H1 (cell line): ENCODE measurements at regions not wholly inside any gene's neighbourhood (a gene's known extent, or its start where the extent isn't known, plus 50 kb on each side); places are given as distances from the start of the nearest gene placed in this dataset.

Experiments used
- CTCF ChIA-PET: fragments of 300-600 bp; sonication (Branson Sonifier 250); formaldehyde crosslinking; loops from one replicate; lab custom pipeline; 2021; ENCODE audit not compliant: partially characterized antibody; lab: Charles Lee
- POLR2A ChIA-PET: fragments of 300-600 bp; sonication (Branson Sonifier 250); formaldehyde crosslinking; loops from one replicate; lab custom pipeline; 2021; ENCODE audit warnings: inconsistent platforms; ENCODE audit not compliant: partially characterized antibody; lab: Charles Lee
- DNase-seq, 2 experiments: peaks; one replicate each; pipeline versions ENCODE4 v3.0.0 to v3.0.0-alpha.2; 2010 to 2022; ENCODE audit warnings: low spot score in 2 of 2, low read depth in 1 of 2, mixed read lengths in 1 of 2
- FAIRE-seq: peaks from 2 replicates; lab custom pipeline; 2011; peaks lifted over from hg19 to GRCh38; lab: Jason Lieb, UNC
- H2AFZ ChIP-seq: 2 replicates; pipeline ENCODE4 v1.8.1; 2012; ENCODE audit warnings: low read length, inconsistent platforms
- H2AK5ac ChIP-seq: 2 replicates; pipeline ENCODE4 v1.6.1; 2013; ENCODE audit warnings: low read depth, low read length
- H2BK120ac ChIP-seq: replicated peaks from 2 replicates; pipeline ENCODE3; 2013; ENCODE audit warnings: low read depth, low read length, inconsistent platforms
- H2BK12ac ChIP-seq: 2 replicates; pipeline ENCODE4 v1.6.1; 2013; ENCODE audit warnings: low read depth, low read length
- H2BK15ac ChIP-seq: 2 replicates; pipeline ENCODE4 v1.6.1; 2013; ENCODE audit warnings: low read length
- H2BK20ac ChIP-seq: 2 replicates; pipeline ENCODE4 v1.6.1; 2013; ENCODE audit warnings: low read length
- H2BK5ac ChIP-seq: 2 replicates; pipeline ENCODE4 v1.6.1; 2013; ENCODE audit warnings: low read depth, low read length
- H3K14ac ChIP-seq: 2 replicates; pipeline ENCODE4 v1.6.1; 2013; ENCODE audit warnings: inconsistent platforms; ENCODE audit not compliant: insufficient read length
- H3K18ac ChIP-seq: 2 replicates; pipeline ENCODE4 v1.6.1; 2013; ENCODE audit warnings: low read length; ENCODE audit errors: extremely low read depth
- H3K23ac ChIP-seq: 2 replicates; pipeline ENCODE4 v1.6.1; 2013; ENCODE audit warnings: inconsistent platforms; ENCODE audit not compliant: insufficient read length
- H3K23me2 ChIP-seq: 2 replicates; pipeline ENCODE4 v1.6.1; 2013; ENCODE audit warnings: low read depth, low read length
- H3K27ac ChIP-seq: 2 replicates; pipeline ENCODE4 v1.6.1; 2011; ENCODE audit warnings: low read depth, low read length, inconsistent platforms
- H3K27me3 ChIP-seq, 4 experiments: replicated peaks in 1 of 4; 1 replicate in 1 of 4; 2 replicates in 3 of 4; pipeline versions ENCODE4 v1.6.1 to v1.8.1; 2011 to 2013; ENCODE audit warnings: low read length in 3 of 4, mild to moderate bottlenecking in 3 of 4, inconsistent platforms in 2 of 4, mixed read lengths in 2 of 4, moderate library complexity in 1 of 4; ENCODE audit not compliant: control insufficient read depth in 3 of 4, insufficient read depth in 3 of 4; ENCODE audit errors: extremely low read depth in 1 of 4
- H3K36me3 ChIP-seq, 4 experiments: 2 replicates each; pipeline versions ENCODE4 v1.6.1 to v1.8.1; 2011 to 2013; ENCODE audit warnings: mild to moderate bottlenecking in 4 of 4, low read length in 3 of 4, moderate library complexity in 2 of 4, control low read depth in 1 of 4, inconsistent platforms in 1 of 4; ENCODE audit not compliant: insufficient read depth in 4 of 4, control insufficient read depth in 2 of 4
- H3K4ac ChIP-seq: replicated peaks from 2 replicates; pipeline ENCODE3; 2013; ENCODE audit warnings: low read length, low read depth, mixed read lengths, inconsistent platforms; ENCODE audit not compliant: insufficient read length
- H3K4me1 ChIP-seq, 4 experiments: replicated peaks in 1 of 4; 1 replicate in 1 of 4; 2 replicates in 3 of 4; pipeline versions ENCODE4 v1.6.1 to v1.8.1; 2011 to 2013; ENCODE audit warnings: low read length in 3 of 4, inconsistent platforms in 2 of 4, mixed read lengths in 1 of 4; ENCODE audit not compliant: insufficient read depth in 4 of 4, control insufficient read depth in 3 of 4
- H3K4me2 ChIP-seq, 2 experiments: 2 replicates each; pipeline versions ENCODE4 v1.6.1 to v1.8.1; 2011 to 2013; ENCODE audit warnings: low read depth in 2 of 2, low read length in 2 of 2, control low read depth in 1 of 2, inconsistent platforms in 1 of 2, mild to moderate bottlenecking in 1 of 2; ENCODE audit not compliant: insufficient read depth in 1 of 2
- H3K4me3 ChIP-seq, 4 experiments: fragments of 200-600, 300-600 bp in 1 of 4; sonication (generic), shearing (Covaris generic), sonication (Bioruptor Twin) in 1 of 4; 2 replicates each; pipeline versions ENCODE4 v1.5.1 to v1.8.1; 2011 to 2016; ENCODE audit warnings: low read length in 4 of 4, low read depth in 3 of 4, control low read depth in 2 of 4, inconsistent platforms in 2 of 4, mild to moderate bottlenecking in 2 of 4, mixed read lengths in 1 of 4, moderate library complexity in 1 of 4; ENCODE audit not compliant: insufficient read depth in 2 of 4; ENCODE audit errors: extremely low read depth in 1 of 4
- H3K56ac ChIP-seq: replicated peaks from 2 replicates; pipeline ENCODE3; 2013; ENCODE audit warnings: low read depth, mild to moderate bottlenecking, mixed read lengths, low read length, inconsistent platforms; ENCODE audit not compliant: insufficient read length
- H3K79me1 ChIP-seq: 2 replicates; pipeline ENCODE4 v1.6.1; 2013; ENCODE audit warnings: low read depth, low read length, control low read depth
- H3K79me2 ChIP-seq, 2 experiments: 2 replicates each; pipeline versions ENCODE4 v1.6.1 to v1.8.1; 2012 to 2013; ENCODE audit warnings: low read length in 2 of 2, mild to moderate bottlenecking in 2 of 2, inconsistent platforms in 1 of 2; ENCODE audit not compliant: insufficient read depth in 2 of 2, control insufficient read depth in 1 of 2
- H3K9ac ChIP-seq, 4 experiments: replicated peaks in 1 of 4; 1 replicate in 1 of 4; 2 replicates in 3 of 4; pipeline versions ENCODE4 v1.6.1 to v1.8.1; 2011 to 2013; ENCODE audit warnings: low read depth in 3 of 4, low read length in 3 of 4, control low read depth in 2 of 4, mild to moderate bottlenecking in 2 of 4, moderate library complexity in 2 of 4, inconsistent platforms in 1 of 4; ENCODE audit errors: extremely low read depth in 1 of 4
- H3K9me3 ChIP-seq, 2 experiments: 2 replicates each; pipeline versions ENCODE4 v1.6.1 to v1.8.1; 2012 to 2013; ENCODE audit warnings: mild to moderate bottlenecking in 2 of 2, moderate library complexity in 2 of 2, control low read depth in 1 of 2, inconsistent platforms in 1 of 2, low read depth in 1 of 2, low read length in 1 of 2, mixed read lengths in 1 of 2; ENCODE audit not compliant: insufficient read depth in 2 of 2
- H4K20me1 ChIP-seq, 2 experiments: replicated peaks in 1 of 2; 2 replicates each; pipeline versions ENCODE3 to v1.8.1; 2011 to 2013; ENCODE audit warnings: inconsistent platforms in 2 of 2, low read length in 2 of 2, mild to moderate bottlenecking in 1 of 2; ENCODE audit not compliant: insufficient read depth in 2 of 2, control insufficient read depth in 1 of 2
- H4K5ac ChIP-seq: 2 replicates; pipeline ENCODE4 v1.6.1; 2013; ENCODE audit warnings: low read length, low read depth, mixed read lengths, inconsistent platforms; ENCODE audit not compliant: insufficient read length
- H4K8ac ChIP-seq: 2 replicates; pipeline ENCODE4 v1.8.0; 2013; ENCODE audit warnings: mild to moderate bottlenecking, moderate library complexity, low read length, inconsistent platforms; ENCODE audit not compliant: insufficient read depth; ENCODE audit errors: extremely low read depth
- H4K91ac ChIP-seq: replicated peaks from 2 replicates; pipeline ENCODE3; 2013; ENCODE audit warnings: low read length, mixed read lengths, inconsistent platforms; ENCODE audit not compliant: insufficient read length
- ASH2L ChIP-seq: fragments of 200-600, 300-600 bp; sonication (generic); IDR thresholded peaks from one replicate; pipeline ENCODE4 v1.7.1; 2017; ENCODE audit warnings: low read length
- BRCA1 ChIP-seq: IDR thresholded peaks from 2 replicates; pipeline ENCODE4 v1.6.1; 2012; ENCODE audit warnings: low read depth, low read length, improper control_type of control experiment
- CHD1 ChIP-seq: IDR thresholded peaks from 2 replicates; pipeline ENCODE4 v1.6.1; 2012; ENCODE audit warnings: low read depth, low read length, improper control_type of control experiment
- EP300 ChIP-seq, 2 experiments: IDR thresholded peaks; 1 replicate in 1 of 2; 2 replicates in 1 of 2; pipeline ENCODE4 v1.6.1; 2011 to 2012; ENCODE audit warnings: low read depth in 2 of 2, low read length in 2 of 2, mild to moderate bottlenecking in 2 of 2, borderline replicate concordance in 1 of 2, inconsistent platforms in 1 of 2, moderate library complexity in 1 of 2
- EZH2 ChIP-seq: fragments of 200-600 bp; sonication (generic); IDR thresholded peaks from 2 replicates; pipeline ENCODE4 v1.7.1; 2012; ENCODE audit warnings: low read depth, mild to moderate bottlenecking, moderate library complexity, low read length, inconsistent platforms; ENCODE audit not compliant: severe bottlenecking
- JUN ChIP-seq: IDR thresholded peaks from 2 replicates; pipeline ENCODE4 v1.6.1; 2011; ENCODE audit warnings: low read depth, mild to moderate bottlenecking, improper control_type of control experiment, low read length
- JUND ChIP-seq: IDR thresholded peaks from 2 replicates; pipeline ENCODE4 v1.6.1; 2011; ENCODE audit warnings: mild to moderate bottlenecking, improper control_type of control experiment, low read length
- KDM5A ChIP-seq: fragments of 200-600 bp; IDR thresholded peaks from 2 replicates; pipeline ENCODE4 v1.7.1; 2012; ENCODE audit warnings: mild to moderate bottlenecking, low read length, inconsistent platforms, mixed read lengths
- NANOG ChIP-seq: IDR thresholded peaks from 2 replicates; pipeline ENCODE4 v1.6.1; 2011; ENCODE audit warnings: low read length, low read depth, mild to moderate bottlenecking, inconsistent platforms; ENCODE audit not compliant: insufficient read depth, poor library complexity, severe bottlenecking
- POU5F1 ChIP-seq: IDR thresholded peaks from 2 replicates; pipeline ENCODE4 v1.6.1; 2011; ENCODE audit warnings: low read depth, mild to moderate bottlenecking, low read length, moderate library complexity
- RXRA ChIP-seq: IDR thresholded peaks from 2 replicates; pipeline ENCODE4 v1.6.1; 2011; ENCODE audit warnings: low read depth, mild to moderate bottlenecking, low read length, moderate library complexity; ENCODE audit not compliant: insufficient read depth
- SIN3A ChIP-seq, 2 experiments: IDR thresholded peaks in 1 of 2; conservative IDR thresholded peaks in 1 of 2; 2 replicates each; pipeline ENCODE4 v1.6.1; 2011 to 2012; ENCODE audit warnings: low read length in 2 of 2, improper control_type of control experiment in 1 of 2, low read depth in 1 of 2, mild to moderate bottlenecking in 1 of 2
- SIX5 ChIP-seq: IDR thresholded peaks from 2 replicates; pipeline ENCODE4 v1.6.1; 2011; ENCODE audit warnings: mild to moderate bottlenecking, low read depth, low read length
- SP1 ChIP-seq: IDR thresholded peaks from 2 replicates; pipeline ENCODE4 v1.6.1; 2011; ENCODE audit warnings: low read depth, low read length
- WGBS, 2 experiments: shearing (Covaris generic) in 1 of 2; methylation state at CpG; one replicate each; pipeline versions ENCODE4 v1.1.6 to v1.1.7; 2013 to 2015; ENCODE audit warnings: low lambda C conversion rate in 2 of 2, mixed read lengths in 2 of 2, inconsistent platforms in 1 of 2, low coverage in 1 of 2, missing lambda C conversion rate in 1 of 2; ENCODE audit not compliant: insufficient replicate concordance in 2 of 2, insufficient coverage in 1 of 2, insufficient read length in 1 of 2; ENCODE audit errors: extremely low coverage in 1 of 2, missing lambda C conversion rate in 1 of 2; 5-methylcytosine and 5-hydroxymethylcytosine counted together
- TF ChIP-seq, protein P1 (sequence below): IDR thresholded peaks from 2 replicates; pipeline ENCODE4 v1.6.1; 2012; ENCODE audit warnings: inconsistent platforms

- TF ChIP-seq SIN3A (conservative IDR thresholded peaks at IDR 0.05 in 1 of 2, IDR thresholded peaks at IDR 0.05 in 1 of 2; ENCODE audit: low read depth in 1 of 2, low read length in 2 of 2) (no peak), BRCA1 (no peak), NANOG (no peak), KDM5A (no peak), JUND (no peak), EZH2 (no peak), RXRA (no peak), ASH2L (no peak), CHD1 (no peak), POU5F1 (no peak), EP300 (IDR thresholded peaks at IDR 0.05; ENCODE audit: borderline replicate concordance in 1 of 2, low read depth in 2 of 2, low read length in 2 of 2) (no peak), SIX5 (no peak), JUN (no peak), SP1 (no peak)
- TF ChIP-seq, protein P1, sequence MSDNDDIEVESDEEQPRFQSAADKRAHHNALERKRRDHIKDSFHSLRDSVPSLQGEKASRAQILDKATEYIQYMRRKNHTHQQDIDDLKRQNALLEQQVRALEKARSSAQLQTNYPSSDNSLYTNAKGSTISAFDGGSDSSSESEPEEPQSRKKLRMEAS = no peak
- no peaks in the 10 kb centered on the region for H3K79me1 ChIP-seq
- no peak overlapping the region for H3K56ac ChIP-seq
- H3K4ac ChIP-seq = no peak overlapping the region
- FAIRE-seq = no peak
- no peak overlapping the region for H3K18ac ChIP-seq
- CTCF ChIA-PET = no interaction called here
- H3K36me3 ChIP-seq = no peaks in the 10 kb centered on the region
- H3K23me2 ChIP-seq = no peaks in the 10 kb centered on the region
- H4K20me1 ChIP-seq = no peaks in the 10 kb centered on the region
- H3K27me3 ChIP-seq = no peaks in the 10 kb centered on the region
- H3K4me3 ChIP-seq = no peak overlapping the region
- no peak overlapping the region for H2BK15ac ChIP-seq
- WGBS, 2 experiments = 93% methylated on average over 1 of the region's 1 CpG; no CpG with 5 or more reads in 1 of the 2 experiments
- no peak overlapping the region for H3K9ac ChIP-seq
- no peak overlapping the region for H3K14ac ChIP-seq
- H4K8ac ChIP-seq = no peak overlapping the region
- H3K27ac ChIP-seq = no peak overlapping the region
- no peak overlapping the region for H4K5ac ChIP-seq
- H2BK120ac ChIP-seq = no peak overlapping the region
- H2BK12ac ChIP-seq = no peak overlapping the region
- H2BK20ac ChIP-seq = no peak overlapping the region
- H3K4me2 ChIP-seq = no peak overlapping the region
- no peaks in the 10 kb centered on the region for H3K9me3 ChIP-seq
- no peak overlapping the region for H2AFZ ChIP-seq
- no peaks in the 10 kb centered on the region for H3K4me1 ChIP-seq
- H3K23ac ChIP-seq = no peak overlapping the region
- POLR2A ChIA-PET = interaction anchor here (0.6 kb wide), 1 partner anchor 109 kb away, joined by 5 read pairs; no protein-coding TSS in a partner anchor
- no peak for DNase-seq
- no peak overlapping the region for H2BK5ac ChIP-seq
- H2AK5ac ChIP-seq = no peak overlapping the region
- H4K91ac ChIP-seq = no peak overlapping the region
- H3K79me2 ChIP-seq = no peaks in the 10 kb centered on the region
These were observed 70.3 kb upstream of the ZNF521 start for GRCh38 chr18:25422230-25422629.
